HUES48 (cell line): ENCODE measurements at regions not wholly inside any gene's neighbourhood (a gene's known extent, or its start where the extent isn't known, plus 50 kb on each side); places are given as distances from the start of the nearest gene placed in this dataset.

ENCODE experiments used
- H3K27ac ChIP-seq: one replicate; pipeline ENCODE4 v1.7.0; 2013; ENCODE audit warnings: low read depth, low read length, inconsistent platforms
- H3K27me3 ChIP-seq: 2 replicates; pipeline ENCODE4 v1.6.1; 2013; ENCODE audit warnings: mild to moderate bottlenecking, low read length; ENCODE audit not compliant: control insufficient read depth, insufficient read depth
- H3K36me3 ChIP-seq: 2 replicates; pipeline ENCODE4 v1.6.1; 2013; ENCODE audit warnings: low read length; ENCODE audit not compliant: control insufficient read depth, insufficient read depth
- H3K4me1 ChIP-seq: 2 replicates; pipeline ENCODE4 v1.6.1; 2013; ENCODE audit warnings: mild to moderate bottlenecking, low read length; ENCODE audit not compliant: control insufficient read depth, insufficient read depth
- H3K4me3 ChIP-seq: 2 replicates; pipeline ENCODE4 v1.5.1; 2013; ENCODE audit warnings: mild to moderate bottlenecking, low read depth, low read length
- H3K9ac ChIP-seq: 2 replicates; pipeline ENCODE4 v1.6.1; 2013; ENCODE audit warnings: mild to moderate bottlenecking, low read depth, low read length, moderate library complexity
- H3K9me3 ChIP-seq: 2 replicates; pipeline ENCODE4 v1.6.1; 2013; ENCODE audit warnings: low read length; ENCODE audit not compliant: control insufficient read depth, insufficient read depth

- no peak overlapping the region for H3K9ac ChIP-seq
- no peak overlapping the region for H3K4me3 ChIP-seq
- H3K9me3 ChIP-seq, result no peaks in the 10 kb centered on the region
- H3K27ac ChIP-seq, result no peak overlapping the region
- no peaks in the 10 kb centered on the region for H3K4me1 ChIP-seq
- no peaks in the 10 kb centered on the region for H3K27me3 ChIP-seq
- no peaks in the 10 kb centered on the region for H3K36me3 ChIP-seq
Measured at GRCh38 chr4:79514621-79515329, 106.7 kb upstream of the GK2 start.

- H3K27me3 ChIP-seq, result no peaks in the 10 kb centered on the region
- no peak overlapping the region for H3K9ac ChIP-seq
- H3K9me3 ChIP-seq, result no peaks in the 10 kb centered on the region
- no peaks in the 10 kb centered on the region for H3K4me1 ChIP-seq
- no peak overlapping the region for H3K27ac ChIP-seq
- H3K36me3 ChIP-seq, result no peaks in the 10 kb centered on the region
- no peak overlapping the region for H3K4me3 ChIP-seq
Measured at GRCh38 chr4:79513576-79513975, 105.5 kb upstream of the GK2 start.

GRCh38 chr4:79512363-79512762 lies 104.3 kb upstream of the GK2 start:
- Histone ChIP-seq H3K9me3 (no peaks in the 10 kb centered on the region), H3K27me3 (no peaks in the 10 kb centered on the region), H3K36me3 (no peaks in the 10 kb centered on the region), H3K4me1 (no peaks in the 10 kb centered on the region), H3K9ac (no peak overlapping the region), H3K4me3 (no peak overlapping the region), H3K27ac (no peak overlapping the region)

- Histone ChIP-seq H3K9me3 (no peaks in the 10 kb centered on the region), H3K27me3 (no peaks in the 10 kb centered on the region), H3K9ac (no peak overlapping the region), H3K27ac (no peak overlapping the region), H3K36me3 (no peaks in the 10 kb centered on the region), H3K4me3 (no peak overlapping the region), H3K4me1 (0 out of 2 replicates have a peak, but pooled peaks cover 11% of the 10 kb centered on the region)
Measured at GRCh38 chr4:79502081-79502480, 94.1 kb upstream of the GK2 start.

GRCh38 chr4:79498282-79498681 lies 90.3 kb upstream of the GK2 start:
- Histone ChIP-seq H3K27me3 (no peaks in the 10 kb centered on the region), H3K4me1 (0 out of 2 replicates have a peak, but pooled peaks cover 13% of the 10 kb centered on the region)

GRCh38 chr4:79497001-79497400 lies 89.0 kb upstream of the GK2 start:
- no peak overlapping the region for H3K9ac ChIP-seq

More at GRCh38 chr4:79498282-79498681, 90.3 kb upstream of the GK2 start:
- H3K4me3 ChIP-seq, result no peak overlapping the region
- H3K36me3 ChIP-seq, result no peaks in the 10 kb centered on the region
- H3K9me3 ChIP-seq, result no peaks in the 10 kb centered on the region
- H3K9ac ChIP-seq, result no peak overlapping the region
- no peak overlapping the region for H3K27ac ChIP-seq

GRCh38 chr4:79495447-79495846 lies 87.4 kb upstream of the GK2 start:
- no peaks in the 10 kb centered on the region for H3K27me3 ChIP-seq
- no peaks in the 10 kb centered on the region for H3K36me3 ChIP-seq
- 0 out of 2 replicates have a peak, but pooled peaks cover 13% of the 10 kb centered on the region for H3K4me1 ChIP-seq
- H3K4me3 ChIP-seq, result no peak overlapping the region
- no peaks in the 10 kb centered on the region for H3K9me3 ChIP-seq
- H3K9ac ChIP-seq, result no peak overlapping the region
- H3K27ac ChIP-seq, result no peak overlapping the region

More at GRCh38 chr4:79497001-79497400, 89.0 kb upstream of the GK2 start:
- Histone ChIP-seq H3K4me3 (no peak overlapping the region), H3K27ac (no peak overlapping the region), H3K36me3 (no peaks in the 10 kb centered on the region), H3K4me1 (0 out of 2 replicates have a peak, but pooled peaks cover 13% of the 10 kb centered on the region), H3K27me3 (no peaks in the 10 kb centered on the region), H3K9me3 (no peaks in the 10 kb centered on the region)

- Histone ChIP-seq H3K9me3 (no peaks in the 10 kb centered on the region), H3K27me3 (no peaks in the 10 kb centered on the region), H3K4me1 (0 out of 2 replicates have a peak, but pooled peaks cover 3% of the 10 kb centered on the region), H3K36me3 (no peaks in the 10 kb centered on the region), H3K9ac (no peak overlapping the region), H3K4me3 (no peak overlapping the region), H3K27ac (no peak overlapping the region)
Measured at GRCh38 chr4:79492148-79492547, 84.1 kb upstream of the GK2 start.

- H3K9ac ChIP-seq, result no peak overlapping the region
- no peaks in the 10 kb centered on the region for H3K9me3 ChIP-seq
- no peaks in the 10 kb centered on the region for H3K36me3 ChIP-seq
- H3K27ac ChIP-seq, result no peak overlapping the region
- no peaks in the 10 kb centered on the region for H3K4me1 ChIP-seq
- no peak overlapping the region for H3K4me3 ChIP-seq
- H3K27me3 ChIP-seq, result no peaks in the 10 kb centered on the region
Measured at GRCh38 chr4:79489506-79489905, 81.5 kb upstream of the GK2 start.

GRCh38 chr4:79476196-79476595 lies 68.2 kb upstream of the GK2 start:
- no peak overlapping the region for H3K27ac ChIP-seq
- no peaks in the 10 kb centered on the region for H3K36me3 ChIP-seq
- H3K9me3 ChIP-seq, result no peaks in the 10 kb centered on the region
- no peak overlapping the region for H3K4me3 ChIP-seq
- no peaks in the 10 kb centered on the region for H3K27me3 ChIP-seq
- H3K9ac ChIP-seq, result no peak overlapping the region
- no peaks in the 10 kb centered on the region for H3K4me1 ChIP-seq

GRCh38 chr4:79473439-79473724 lies 65.4 kb upstream of the GK2 start:
- Histone ChIP-seq H3K36me3 (no peaks in the 10 kb centered on the region), H3K4me1 (no peaks in the 10 kb centered on the region), H3K27ac (no peak overlapping the region), H3K4me3 (no peak overlapping the region), H3K27me3 (no peaks in the 10 kb centered on the region), H3K9me3 (no peaks in the 10 kb centered on the region), H3K9ac (no peak overlapping the region)
